ENCODE measurements at regions not wholly inside any gene's neighbourhood (a gene's known extent, or its start where the extent isn't known, plus 50 kb on each side); places are given as distances from the start of the nearest gene placed in this dataset.
"Not testable (repeated sequence)": the region's sequence is repeated elsewhere in the genome, so short reads cannot be mapped to it uniquely, and the experiment has no call there.

DNA sequence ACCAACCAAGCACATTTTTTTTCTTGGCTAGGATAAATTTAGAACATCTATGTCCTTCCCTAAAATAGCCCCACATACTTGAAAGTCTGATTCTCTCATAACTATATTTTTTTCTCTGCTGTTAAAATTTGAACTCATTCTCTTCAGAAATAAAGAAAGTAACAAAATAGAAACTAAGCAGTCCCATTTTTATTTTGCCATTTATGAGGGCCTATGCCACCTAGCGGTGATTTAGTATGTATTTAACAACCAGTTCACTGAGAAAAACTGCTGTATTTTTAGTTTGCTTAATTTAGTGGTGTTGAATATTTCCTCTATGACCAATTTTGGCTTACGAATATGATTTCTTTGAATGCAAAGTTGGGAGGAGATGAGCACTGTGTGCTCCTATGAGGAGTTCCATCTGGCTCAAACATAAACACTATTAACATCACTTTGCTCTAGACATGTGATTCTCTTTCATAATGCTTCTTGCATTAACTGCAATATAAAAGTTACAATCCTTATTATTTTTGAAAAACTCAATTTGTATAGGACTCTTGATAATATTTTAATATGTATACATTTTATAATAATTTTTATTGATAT, 116.6 kb downstream of the SYT15B start:
- not testable (repeated sequence) for H3K4me3 ChIP-seq (ENCODE audit: low read length)
- TF ChIP-seq, protein P1, sequence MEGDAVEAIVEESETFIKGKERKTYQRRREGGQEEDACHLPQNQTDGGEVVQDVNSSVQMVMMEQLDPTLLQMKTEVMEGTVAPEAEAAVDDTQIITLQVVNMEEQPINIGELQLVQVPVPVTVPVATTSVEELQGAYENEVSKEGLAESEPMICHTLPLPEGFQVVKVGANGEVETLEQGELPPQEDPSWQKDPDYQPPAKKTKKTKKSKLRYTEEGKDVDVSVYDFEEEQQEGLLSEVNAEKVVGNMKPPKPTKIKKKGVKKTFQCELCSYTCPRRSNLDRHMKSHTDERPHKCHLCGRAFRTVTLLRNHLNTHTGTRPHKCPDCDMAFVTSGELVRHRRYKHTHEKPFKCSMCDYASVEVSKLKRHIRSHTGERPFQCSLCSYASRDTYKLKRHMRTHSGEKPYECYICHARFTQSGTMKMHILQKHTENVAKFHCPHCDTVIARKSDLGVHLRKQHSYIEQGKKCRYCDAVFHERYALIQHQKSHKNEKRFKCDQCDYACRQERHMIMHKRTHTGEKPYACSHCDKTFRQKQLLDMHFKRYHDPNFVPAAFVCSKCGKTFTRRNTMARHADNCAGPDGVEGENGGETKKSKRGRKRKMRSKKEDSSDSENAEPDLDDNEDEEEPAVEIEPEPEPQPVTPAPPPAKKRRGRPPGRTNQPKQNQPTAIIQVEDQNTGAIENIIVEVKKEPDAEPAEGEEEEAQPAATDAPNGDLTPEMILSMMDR (conservative IDR thresholded peaks at IDR 0.05; ENCODE audit: low read length), result peak; percentile 31
- DNase-seq (ENCODE audit: low read depth), result peak; percentile 52

DNA sequence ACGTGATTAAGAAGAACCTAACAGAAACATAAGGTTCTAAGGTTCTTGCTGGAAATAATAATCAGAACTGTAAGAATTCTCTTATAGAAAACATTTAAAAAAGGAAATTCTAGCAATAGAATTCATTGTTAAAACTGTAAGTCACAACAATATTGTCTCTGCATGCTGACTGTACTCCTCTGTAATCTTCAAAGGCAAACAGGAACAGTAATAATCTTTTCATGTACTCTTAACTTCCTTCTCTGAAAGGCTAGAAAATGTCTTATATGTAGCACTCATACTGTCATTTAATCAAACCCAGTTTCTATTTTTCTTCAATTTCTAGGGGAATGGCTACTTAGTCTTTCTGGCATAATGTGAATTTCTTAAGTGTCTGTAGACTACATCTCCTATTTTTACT, 103.5 kb upstream of the AGAP9 start:
- not testable (repeated sequence) for DNase-seq (ENCODE audit: low read depth); H3K4me3 ChIP-seq (ENCODE audit: low read length)

DNA sequence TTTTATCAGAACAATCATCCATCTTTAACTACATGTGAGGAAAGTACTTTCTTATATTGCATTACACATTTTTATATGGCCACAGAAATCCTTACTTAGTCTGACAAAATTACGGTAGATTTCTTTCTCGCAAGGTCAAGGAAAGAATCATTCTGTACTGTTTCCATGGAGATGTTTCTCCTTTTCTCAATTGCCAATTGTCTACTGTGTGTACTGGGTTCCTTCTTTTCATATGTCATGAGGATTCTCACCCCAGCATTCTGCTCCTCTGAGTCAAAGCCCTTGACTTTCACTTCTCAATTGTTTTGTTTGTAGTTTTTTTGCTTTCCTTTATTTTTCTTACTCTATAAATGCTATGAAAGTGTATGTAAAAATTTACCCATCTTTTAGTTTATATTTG, 99.3 kb upstream of the AGAP9 start:
- DNase-seq (ENCODE audit: low read depth); H3K4me3 ChIP-seq (ENCODE audit: low read length): not testable (repeated sequence)

DNA sequence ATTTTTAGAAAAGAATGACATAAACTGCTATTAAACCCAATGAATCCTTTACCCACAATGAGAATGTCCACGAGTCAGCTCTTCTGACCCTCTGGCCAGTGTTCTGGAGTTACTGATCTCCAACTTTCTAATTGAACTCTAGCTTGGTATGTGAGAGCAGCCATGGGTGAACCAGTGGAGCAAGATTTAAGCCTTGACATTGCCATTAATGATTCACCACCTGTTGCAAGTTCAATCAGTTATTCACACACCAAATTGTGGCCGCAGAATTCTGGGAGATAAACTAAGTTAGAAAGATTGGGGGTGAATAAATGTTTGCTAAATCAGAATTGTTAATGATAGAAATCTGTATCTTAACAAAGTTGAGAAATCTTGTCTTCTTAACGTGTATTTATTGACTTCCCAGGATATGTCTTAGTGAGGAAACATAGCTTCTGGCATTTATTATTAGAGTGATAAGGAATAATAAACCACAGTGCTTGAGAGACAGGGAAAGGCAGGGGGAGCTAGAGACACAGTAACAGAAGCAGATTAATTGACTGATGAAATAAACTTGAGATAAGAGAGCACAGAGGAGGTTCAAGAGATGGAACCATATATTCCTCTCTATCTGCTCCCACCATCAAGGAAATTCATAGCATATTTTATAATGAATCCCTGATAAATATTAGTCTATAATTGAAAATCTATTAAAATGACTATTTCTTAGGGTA, 96.0 kb upstream of the AGAP9 start:
- DNase-seq (ENCODE audit: low read depth); H3K4me3 ChIP-seq (ENCODE audit: low read length): not testable (repeated sequence)

DNA sequence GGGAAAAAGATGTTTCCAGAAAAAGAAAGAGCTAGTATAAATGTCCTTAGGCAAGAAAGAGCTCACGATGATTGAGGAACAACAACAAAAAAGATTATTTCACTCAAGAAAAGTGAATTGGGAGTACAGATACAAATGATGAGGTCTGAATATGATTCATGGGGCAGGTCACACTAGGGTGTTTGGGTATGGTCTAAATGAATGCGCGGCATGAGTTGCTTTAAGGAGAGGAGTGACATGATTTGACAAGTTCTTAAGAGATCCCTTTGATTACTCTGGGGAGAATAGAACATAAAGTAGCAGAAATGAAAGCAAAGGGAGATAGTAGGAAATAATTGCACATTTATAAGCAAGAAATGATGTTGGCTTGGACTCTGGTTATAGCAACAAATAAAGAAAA, 85.9 kb upstream of the AGAP9 start:
- DNase-seq (ENCODE audit: low read depth), result not testable (repeated sequence)

GRCh38 chr10:47605791-47606773, 82.6 kb upstream of the AGAP9 start:
- not testable (repeated sequence) for DNase-seq (ENCODE audit: low read depth); H3K4me3 ChIP-seq (ENCODE audit: low read length)

More for the DNA sequence above, 85.9 kb upstream of the AGAP9 start:
- H3K4me3 ChIP-seq (ENCODE audit: low read length), result not testable (repeated sequence)

DNA sequence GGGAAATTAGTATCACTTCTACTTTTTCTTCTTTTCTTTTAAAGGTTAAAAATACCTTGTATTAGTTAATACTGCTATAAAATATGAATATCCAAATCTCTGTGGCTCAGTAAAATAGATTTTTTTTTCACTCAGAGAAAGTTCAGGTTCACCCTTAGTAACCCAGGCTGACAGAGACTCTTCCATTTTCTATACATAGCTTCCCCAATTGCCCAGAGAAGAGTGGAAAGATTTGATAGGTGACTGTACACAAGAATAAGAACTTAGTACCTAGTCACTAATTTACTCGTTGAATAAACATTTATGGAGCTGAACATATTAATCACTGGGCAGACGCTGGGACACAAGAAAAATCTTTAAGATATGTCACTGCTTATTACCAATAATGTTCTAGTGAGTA, 77.2 kb upstream of the AGAP9 start:
- not testable (repeated sequence) for H3K4me3 ChIP-seq (ENCODE audit: low read length); DNase-seq (ENCODE audit: low read depth)

GRCh38 chr10:47600127-47600526, 76.7 kb upstream of the AGAP9 start:
- not testable (repeated sequence) for H3K4me3 ChIP-seq (ENCODE audit: low read length); DNase-seq (ENCODE audit: low read depth)

DNA sequence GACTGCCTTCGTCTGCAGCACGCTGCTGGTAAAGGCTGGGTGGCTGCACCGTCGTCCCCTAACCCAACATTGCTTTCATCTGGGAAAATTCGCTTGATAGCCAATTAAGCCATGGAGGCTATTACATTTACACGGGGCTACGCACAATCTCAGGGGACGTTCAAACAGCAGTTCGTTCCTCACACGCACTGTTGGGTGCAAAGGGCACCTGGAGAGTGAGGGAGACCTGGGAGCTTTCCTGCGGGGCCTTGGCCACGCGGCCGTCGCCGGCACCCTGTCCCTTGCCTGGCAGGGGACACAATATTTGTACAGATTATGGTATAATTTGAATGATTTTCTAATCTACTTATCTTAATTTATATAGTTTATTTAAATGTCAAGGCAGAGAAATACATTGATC, 76.2 kb upstream of the AGAP9 start:
- not testable (repeated sequence) for H3K4me3 ChIP-seq (ENCODE audit: low read length); DNase-seq (ENCODE audit: low read depth)

DNA sequence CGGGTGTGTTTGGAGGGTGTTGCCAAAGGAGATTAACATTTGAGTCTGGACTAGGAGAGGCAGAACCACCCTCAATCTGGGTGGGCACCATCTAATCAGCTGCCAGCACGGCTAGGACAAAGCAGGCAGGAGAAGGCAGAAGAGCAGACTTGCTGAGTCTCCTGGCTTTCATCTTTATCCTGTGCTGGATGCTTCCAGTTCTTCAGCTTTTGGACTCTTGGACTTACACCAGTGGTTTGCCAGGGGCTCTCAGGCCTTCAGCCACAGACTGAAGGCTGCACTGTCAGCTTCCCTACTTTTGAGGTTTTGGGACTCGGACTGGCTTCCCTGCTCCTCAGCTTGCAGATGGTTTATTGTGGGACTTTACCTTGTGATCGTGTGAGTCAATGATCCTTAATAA, 70.4 kb upstream of the AGAP9 start:
- not testable (repeated sequence) for H3K4me3 ChIP-seq (ENCODE audit: low read length); DNase-seq (ENCODE audit: low read depth)

DNA sequence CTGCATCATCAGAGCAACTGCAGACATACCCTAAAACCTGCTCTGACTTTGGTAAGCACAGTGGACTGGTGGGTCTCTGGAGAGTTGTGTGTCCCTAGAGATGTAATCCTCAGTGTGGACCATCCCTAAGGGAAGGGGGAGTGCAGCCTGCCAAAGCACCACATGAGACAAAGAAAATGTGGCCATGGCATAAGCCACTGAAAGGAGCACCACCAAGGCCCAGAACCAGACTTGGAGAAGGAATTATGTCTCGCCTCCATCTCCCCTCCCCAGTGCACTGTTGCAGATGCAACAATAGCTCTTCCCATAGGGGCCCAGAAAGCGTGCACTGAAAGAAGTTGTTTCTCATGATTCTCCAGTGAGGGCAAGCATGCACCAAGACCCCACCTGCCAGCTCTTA, 69.7 kb upstream of the AGAP9 start:
- not testable (repeated sequence) for DNase-seq (ENCODE audit: low read depth); H3K4me3 ChIP-seq (ENCODE audit: low read length)

- H3K4me3 ChIP-seq (ENCODE audit: low read length); DNase-seq (ENCODE audit: low read depth): not testable (repeated sequence)
Measured at GRCh38 chr10:47590956-47591355, 67.5 kb upstream of the AGAP9 start.

GRCh38 chr10:47590534-47590933, 67.1 kb upstream of the AGAP9 start:
- DNase-seq (ENCODE audit: low read depth), result not testable (repeated sequence)

DNA sequence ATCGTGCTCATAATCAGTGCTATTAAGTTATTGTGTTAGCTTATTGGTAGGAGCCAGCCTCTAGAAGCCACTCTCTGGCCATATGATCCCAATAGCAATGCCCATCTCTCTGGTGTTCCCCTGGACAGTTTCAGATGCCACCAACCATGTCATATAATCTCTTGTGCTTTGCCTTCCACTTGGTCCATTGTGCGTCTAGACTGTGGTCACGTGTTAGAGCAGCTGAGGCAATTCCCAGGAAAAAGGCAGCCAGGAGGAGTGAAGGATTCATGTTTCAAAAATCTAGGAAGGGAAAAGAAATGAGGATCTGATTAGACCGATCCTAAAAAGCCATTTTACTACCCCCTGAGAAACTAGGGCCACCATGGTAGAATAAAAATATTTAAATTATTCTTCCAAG, 58.6 kb upstream of the AGAP9 start:
- DNase-seq (ENCODE audit: low read depth); H3K4me3 ChIP-seq (ENCODE audit: low read length): not testable (repeated sequence)

More at GRCh38 chr10:47590534-47590933, 67.1 kb upstream of the AGAP9 start:
- H3K4me3 ChIP-seq (ENCODE audit: low read length), result not testable (repeated sequence)

DNA sequence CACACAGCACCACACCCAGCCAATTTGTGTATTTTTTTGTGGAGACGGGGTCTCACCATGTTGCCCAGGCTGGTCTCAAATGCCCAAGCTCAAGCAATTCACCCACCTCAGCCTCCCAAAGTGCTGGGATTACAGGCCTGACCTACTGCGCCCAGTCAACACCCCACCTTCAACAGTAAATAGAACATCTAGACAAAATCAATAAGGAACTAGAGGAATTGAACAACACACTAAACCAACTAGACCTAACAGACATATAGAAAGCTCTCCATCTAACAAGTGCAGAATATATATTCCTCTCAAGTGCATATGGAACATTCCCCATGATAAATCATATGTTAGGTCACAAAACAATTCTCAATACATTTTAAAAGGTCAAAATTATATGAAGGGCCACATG, 56.6 kb upstream of the AGAP9 start:
- not testable (repeated sequence) for DNase-seq (ENCODE audit: low read depth); H3K4me3 ChIP-seq (ENCODE audit: low read length)

GRCh38 chr10:47578547-47578946, 55.1 kb upstream of the AGAP9 start:
- not testable (repeated sequence) for H3K4me3 ChIP-seq (ENCODE audit: low read length); DNase-seq (ENCODE audit: low read depth)
